Sigmoid colon (tissue), 4 donors: ENCODE measurements at regions not wholly inside any gene's neighbourhood (a gene's known extent, or its start where the extent isn't known, plus 50 kb on each side); places are given as distances from the start of the nearest gene placed in this dataset.

ENCODE experiments used
- CTCF ChIP-seq, 4 experiments: fragments of 450-650 bp in 3 of 4; fragments of 200-600 bp in 1 of 4; IDR thresholded peaks; one replicate each; pipeline ENCODE4 v1.5.1; 2016 to 2019; ENCODE audit warnings: antibody characterized with exemption in 4 of 4, mild to moderate bottlenecking in 3 of 4, moderate library complexity in 2 of 4
- EP300 ChIP-seq, 4 donors: sonication (generic); formaldehyde crosslinking; IDR thresholded peaks; one replicate each; pipeline ENCODE4 v1.6.1; 2017; ENCODE audit warnings: antibody characterized with exemption in 4 of 4
- POLR2A ChIP-seq, 2 donors: fragments of 450-650 bp; IDR thresholded peaks; one replicate each; pipeline ENCODE4 v1.6.1; 2016; ENCODE audit warnings: antibody characterized with exemption in 2 of 2, mild to moderate bottlenecking in 2 of 2, moderate library complexity in 2 of 2
- POLR2AphosphoS5 ChIP-seq, 4 donors: sonication (generic); formaldehyde crosslinking; IDR thresholded peaks; one replicate each; pipeline ENCODE4 v1.6.1; 2017; ENCODE audit warnings: antibody characterized with exemption in 4 of 4

- TF ChIP-seq CTCF (IDR thresholded peaks at IDR 0.05) (no peak), POLR2A (IDR thresholded peaks at IDR 0.05) (no peak), POLR2AphosphoS5 (IDR thresholded peaks at IDR 0.05) (no peak), EP300 (IDR thresholded peaks at IDR 0.05) (no peak)
Measured at GRCh38 chr10:21217748-21218367, 307.6 kb downstream of the SKIDA1 start.
